Left lung (tissue), 4 donors: ENCODE measurements at regions not wholly inside any gene's neighbourhood (a gene's known extent, or its start where the extent isn't known, plus 50 kb on each side); places are given as distances from the start of the nearest gene placed in this dataset.
A peak's percentile ranks its signal among the peaks of the same experiment; 100 is the strongest.

Experiments used
- ATAC-seq: fragments of 200-7000 bp; cut with Tn5 transposase; one replicate; pipeline ENCODE4 v1.9.1; 2020; ENCODE audit warnings: moderate library complexity
- DNase-seq, 4 donors: peaks; one replicate each; pipeline ENCODE4 v3.0.0-alpha.2; 2013 to 2020
- H3K27ac ChIP-seq, 2 donors: fragments of 200-600 bp; sonication (generic) in 1 of 2; one replicate each; pipeline versions ENCODE4 v1.5.0 to v1.8.0; 2020 to 2021
- H3K27me3 ChIP-seq, 2 donors: fragments of 200-600 bp; sonication (generic) in 1 of 2; one replicate each; pipeline versions ENCODE4 v1.5.0 to v1.8.0; 2020 to 2021
- H3K36me3 ChIP-seq, 2 donors: fragments of 200-600 bp; sonication (generic) in 1 of 2; one replicate each; pipeline versions ENCODE4 v1.5.0 to v1.8.0; 2020 to 2021
- H3K4me1 ChIP-seq, 2 donors: fragments of 200-600 bp; one replicate each; pipeline ENCODE4 v1.8.0; 2021
- H3K4me3 ChIP-seq, 2 donors: fragments of 200-600 bp; sonication (generic) in 1 of 2; one replicate each; pipeline versions ENCODE4 v1.5.0 to v1.8.0; 2020 to 2021; ENCODE audit warnings: mild to moderate bottlenecking in 1 of 2
- H3K9me3 ChIP-seq, 2 donors: fragments of 200-600 bp; sonication (generic) in 1 of 2; one replicate each; pipeline versions ENCODE4 v1.5.0 to v1.8.0; 2020 to 2021
- CTCF ChIP-seq, 2 donors: fragments of 200-600 bp; sonication (generic) in 1 of 2; IDR thresholded peaks; one replicate each; pipeline versions ENCODE4 v1.5.0 to v1.8.0; 2021; ENCODE audit warnings: antibody characterized with exemption in 2 of 2
- intact Hi-C, 2 donors: fragments of 100-400 bp; cut with DNase I; formaldehyde crosslinking; loops; one replicate each; pipeline versions ENCODE4 v1.11.2 to v1.14.2; 2022
- donor health status: DM: no; HTN: yes; CAD: no.
- donor health status: DM: no; HTN: no; CAD: no.

GRCh38 chr4:27360790-27361267, 500.2 kb downstream of the STIM2 start:
- ATAC-seq (peak; percentile 25), DNase-seq (peak in 2 of 4 donors; percentile 5 to 18)
- intact Hi-C loops, result no loop called here
- no peak overlapping the region for H3K4me3 ChIP-seq
- H3K36me3 ChIP-seq, result no peaks in the 10 kb centered on the region
- no peak overlapping the region for H3K27ac ChIP-seq
- H3K27me3 ChIP-seq, result no peaks in the 10 kb centered on the region
- no peaks in the 10 kb centered on the region for H3K9me3 ChIP-seq
- no peaks in the 10 kb centered on the region for H3K4me1 ChIP-seq
- no peak for TF ChIP-seq CTCF (IDR thresholded peaks at IDR 0.05)

GRCh38 chr4:27364509-27364908, 503.9 kb downstream of the STIM2 start:
- no peaks in the 10 kb centered on the region for H3K9me3 ChIP-seq
- H3K4me1 ChIP-seq, result no peaks in the 10 kb centered on the region
- H3K36me3 ChIP-seq, result no peaks in the 10 kb centered on the region
- ATAC-seq (no peak), DNase-seq (no peak)
- intact Hi-C loops, result no loop called here
- no peak for TF ChIP-seq CTCF (IDR thresholded peaks at IDR 0.05)
- H3K4me3 ChIP-seq, result no peak overlapping the region
- H3K27me3 ChIP-seq, result no peaks in the 10 kb centered on the region
- no peak overlapping the region for H3K27ac ChIP-seq

- intact Hi-C loops, result no loop called here
- H3K27me3 ChIP-seq, result no peaks in the 10 kb centered on the region
- no peak overlapping the region for H3K4me3 ChIP-seq
- H3K4me1 ChIP-seq, result no peaks in the 10 kb centered on the region
- no peak for TF ChIP-seq CTCF (IDR thresholded peaks at IDR 0.05)
- no peak for DNase-seq
- H3K9me3 ChIP-seq, result no peaks in the 10 kb centered on the region
- H3K36me3 ChIP-seq, result no peaks in the 10 kb centered on the region
- ATAC-seq, result no peak
- H3K27ac ChIP-seq, result no peak overlapping the region
Observed at GRCh38 chr4:27366104-27366823, 505.6 kb downstream of the STIM2 start.

- H3K4me1 ChIP-seq, result no peaks in the 10 kb centered on the region
- TF ChIP-seq CTCF (IDR thresholded peaks at IDR 0.05), result no peak
- no peaks in the 10 kb centered on the region for H3K36me3 ChIP-seq
- intact Hi-C loops, result no loop called here
- no peak overlapping the region for H3K27ac ChIP-seq
- ATAC-seq (no peak), DNase-seq (no peak)
- H3K27me3 ChIP-seq, result no peaks in the 10 kb centered on the region
- no peak overlapping the region for H3K4me3 ChIP-seq
- no peaks in the 10 kb centered on the region for H3K9me3 ChIP-seq
Observed at GRCh38 chr4:27368781-27369180, 508.1 kb downstream of the STIM2 start.

GRCh38 chr4:27381815-27382214, 521.2 kb downstream of the STIM2 start:
- intact Hi-C loops, result no loop called here
- H3K36me3 ChIP-seq, result no peaks in the 10 kb centered on the region
- no peak for DNase-seq
- H3K9me3 ChIP-seq, result peaks cover 0 to 5% of the 10 kb centered on the region in 2 donors
- no peaks in the 10 kb centered on the region for H3K27me3 ChIP-seq
- no peaks in the 10 kb centered on the region for H3K4me1 ChIP-seq
- H3K27ac ChIP-seq, result no peak overlapping the region
- ATAC-seq, result no peak
- no peak overlapping the region for H3K4me3 ChIP-seq
- no peak for TF ChIP-seq CTCF (IDR thresholded peaks at IDR 0.05)
